Sciatic nerve (tissue), 2 donors: ENCODE measurements at regions not wholly inside any gene's neighbourhood (a gene's known extent, or its start where the extent isn't known, plus 50 kb on each side); places are given as distances from the start of the nearest gene placed in this dataset.

Experiments
- ATAC-seq: fragments of 200-7000 bp; cut with Tn5 transposase; one replicate; pipeline ENCODE4 v1.9.1; 2020; ENCODE audit warnings: mild to moderate bottlenecking, moderate library complexity
- DNase-seq: peaks from one replicate; pipeline ENCODE4 v3.0.0-alpha.2; 2020; ENCODE audit warnings: low spot score
- intact Hi-C: fragments of 100-400 bp; cut with DNase I; formaldehyde crosslinking; loops from one replicate; pipeline ENCODE4 v1.14.2; 2022
- donor health status: DM: no; HTN: no; CAD: no.
- donor health status: DM: no; HTN: no; CAD: no.

DNA sequence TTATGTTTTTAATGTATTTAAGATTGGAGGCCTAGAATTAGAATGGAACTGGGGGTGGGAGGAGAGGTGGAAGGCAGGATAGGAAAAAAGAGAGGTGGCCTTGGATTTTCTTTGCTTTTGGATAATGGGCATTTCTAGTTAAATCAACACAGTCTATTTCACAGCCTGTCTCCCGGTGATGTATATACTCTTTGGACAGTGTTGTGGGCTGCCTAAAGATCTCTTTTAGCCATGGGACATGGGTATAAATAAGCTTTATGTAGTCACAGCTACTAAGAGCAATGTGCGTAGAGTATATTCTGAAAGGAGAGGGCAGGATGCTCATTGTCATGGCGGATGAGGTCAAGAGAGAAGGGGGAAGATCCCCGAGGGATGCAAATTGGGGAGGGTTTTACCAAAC is 1084.4 kb upstream of the RBFOX1 start:
- ATAC-seq (no peak), DNase-seq (no peak)
- intact Hi-C loops: no loop called here

DNA sequence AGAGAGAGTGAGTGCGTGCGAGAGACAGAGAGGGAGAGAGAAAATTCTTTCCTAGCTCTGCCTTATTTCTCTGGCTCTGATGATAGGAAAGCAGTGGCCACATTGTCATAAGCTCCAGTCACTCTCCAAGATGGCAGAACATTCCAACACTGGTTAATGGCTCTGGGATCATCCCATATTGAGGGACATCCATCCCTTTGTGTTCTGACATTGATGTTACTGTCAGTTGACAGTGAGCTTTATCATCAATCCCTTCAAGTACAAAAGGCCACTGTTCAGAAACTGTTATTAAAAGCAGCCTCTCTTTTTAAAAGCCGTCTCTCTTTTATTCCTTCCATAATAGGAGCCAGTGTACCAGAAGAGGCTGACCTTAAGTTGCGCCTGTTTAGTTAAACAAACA is 1084.9 kb upstream of the RBFOX1 start:
- ATAC-seq (no peak), DNase-seq (no peak)
- intact Hi-C loops: no loop called here

- no peak for DNase-seq
- no peak for ATAC-seq
- intact Hi-C loops: no loop called here
Observed at GRCh38 chr16:6247150-6247549, 1085.5 kb upstream of the RBFOX1 start.

DNA sequence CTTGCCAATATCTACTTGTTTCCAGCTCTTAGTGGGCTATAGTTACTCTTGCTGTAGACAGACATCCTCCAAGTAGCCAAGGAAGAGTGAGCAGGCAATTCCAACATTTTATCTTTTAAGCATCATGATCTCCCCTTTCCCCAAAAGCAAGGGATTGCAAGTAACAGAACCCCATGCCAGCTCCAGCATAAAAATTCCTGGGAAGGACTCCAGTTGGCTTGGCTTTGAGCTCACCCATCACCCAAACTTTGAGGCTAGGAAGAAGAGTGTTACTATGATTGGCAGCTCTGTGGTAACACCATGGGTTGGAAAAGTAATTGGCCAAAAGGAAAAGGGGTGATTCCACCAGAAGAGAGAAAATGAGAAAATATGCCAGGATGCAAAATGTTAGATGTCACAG is 1086.4 kb upstream of the RBFOX1 start:
- DNase-seq (no peak), ATAC-seq (no peak)
- intact Hi-C loops: no loop called here

GRCh38 chr16:6232056-6232455 is 1100.6 kb upstream of the RBFOX1 start:
- ATAC-seq: no peak
- intact Hi-C loops: no loop called here
- no peak for DNase-seq

GRCh38 chr16:6231398-6231797 is 1101.2 kb upstream of the RBFOX1 start:
- ATAC-seq (no peak), DNase-seq (no peak)
- intact Hi-C loops: no loop called here

DNA sequence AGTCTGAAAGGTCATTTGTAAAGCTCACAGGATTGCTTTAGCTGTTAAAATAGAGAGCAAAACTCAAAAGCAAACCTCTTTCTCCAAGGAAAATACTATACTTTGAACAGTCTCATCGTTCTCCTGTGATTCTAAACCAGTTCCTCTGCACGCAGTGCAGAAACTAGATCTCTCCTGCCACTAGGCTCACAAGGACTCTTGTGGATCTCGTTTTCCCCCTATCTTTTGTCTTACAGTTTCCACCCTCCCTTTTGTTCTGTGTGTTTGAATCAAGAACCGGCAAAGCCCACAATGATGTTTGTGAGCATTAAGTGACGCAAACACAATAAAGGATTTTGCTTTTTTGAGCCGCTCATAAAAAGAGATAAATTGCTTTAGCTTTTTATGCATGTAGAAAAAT is 1103.5 kb upstream of the RBFOX1 start:
- intact Hi-C loops: no loop called here
- no peak for ATAC-seq
- no peak for DNase-seq

DNA sequence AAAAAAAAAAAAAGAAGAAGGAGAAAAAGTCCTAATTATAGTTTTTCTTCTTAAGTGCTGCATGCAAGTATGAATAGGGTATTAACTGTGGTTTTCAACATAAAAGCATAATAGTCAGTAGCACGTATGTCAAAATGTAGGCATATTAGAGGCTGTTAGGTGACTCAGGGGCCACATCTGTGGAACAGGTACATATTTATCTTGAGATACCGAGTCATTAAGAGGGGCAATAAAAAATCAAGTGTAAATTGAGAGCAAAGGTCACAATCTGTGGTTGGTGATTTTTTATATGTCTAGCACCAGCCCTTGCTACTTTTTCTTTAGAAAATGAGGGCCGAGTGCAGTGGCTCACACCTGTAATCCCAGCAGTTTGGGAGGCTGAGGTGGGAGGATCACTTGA is 1113.8 kb upstream of the RBFOX1 start:
- ATAC-seq: no peak
- no peak for DNase-seq
- intact Hi-C loops: no loop called here

DNA sequence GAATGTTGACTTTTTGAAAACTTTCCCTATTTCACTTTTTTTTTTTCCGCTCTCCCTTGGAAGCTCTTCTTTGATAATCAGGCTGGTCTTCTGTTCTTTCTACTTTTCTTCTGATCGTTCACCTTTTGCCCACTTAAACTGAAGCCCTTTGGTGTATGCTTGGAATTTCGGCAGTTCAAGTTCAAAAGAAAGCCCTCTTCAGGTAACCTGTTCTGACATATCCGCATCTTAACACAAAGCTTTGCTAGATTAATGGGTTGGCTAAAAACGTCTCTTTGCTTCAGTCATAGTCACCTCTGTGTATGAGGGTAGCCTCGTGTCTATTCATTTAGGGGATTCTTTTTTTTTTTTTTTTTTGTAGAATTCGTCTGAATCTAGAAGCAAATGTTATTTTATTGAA is 1115.8 kb upstream of the RBFOX1 start:
- no peak for DNase-seq
- no peak for ATAC-seq
- intact Hi-C loops: no loop called here

DNA sequence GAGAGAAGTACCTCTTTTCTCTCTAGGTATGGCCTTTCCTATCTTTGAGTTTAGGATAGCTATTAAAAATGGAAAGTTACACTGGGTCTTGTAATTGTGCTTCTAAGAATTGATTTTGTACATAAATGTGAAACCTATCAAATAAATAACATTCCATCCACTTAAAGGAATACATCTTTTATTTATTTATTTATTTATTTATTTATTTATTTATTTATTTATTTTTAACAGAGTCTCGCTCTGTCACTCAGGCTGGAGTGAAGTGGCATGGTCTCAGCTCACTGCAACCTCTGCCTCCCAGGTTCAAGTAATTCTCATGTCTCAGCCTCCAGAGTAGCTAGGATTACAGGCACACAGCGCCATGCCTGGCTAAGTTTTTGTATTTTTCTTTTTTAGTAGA is 1114.0 kb upstream of the EEF2KMT start:
- DNase-seq (no peak), ATAC-seq (no peak)
- intact Hi-C loops: no loop called here

- ATAC-seq (no peak), DNase-seq (no peak)
- intact Hi-C loops: no loop called here
Observed at GRCh38 chr16:6209355-6209930, 1111.8 kb upstream of the EEF2KMT start.

DNA sequence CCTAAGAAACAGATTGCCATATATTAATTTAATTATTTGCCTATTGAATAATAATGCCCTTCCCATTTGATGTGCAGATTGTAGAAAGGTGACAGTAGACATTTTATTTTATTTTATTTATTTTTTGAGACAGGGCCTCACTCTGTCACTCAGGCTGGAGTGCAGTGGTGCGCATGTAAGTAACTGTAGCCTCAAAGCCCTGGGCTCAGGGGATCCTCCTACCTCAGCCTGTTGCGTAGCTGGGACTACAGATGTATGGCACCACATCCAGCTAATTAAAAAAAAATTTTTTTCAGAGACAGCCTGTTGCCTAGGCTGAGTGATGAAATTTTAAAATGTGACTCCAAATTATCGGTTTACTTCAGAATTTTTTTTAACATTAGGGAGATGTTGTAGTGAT is 1110.0 kb upstream of the EEF2KMT start:
- intact Hi-C loops: no loop called here
- DNase-seq: no peak
- ATAC-seq: no peak

GRCh38 chr16:6207124-6207523 is 1109.5 kb upstream of the EEF2KMT start:
- DNase-seq (no peak), ATAC-seq (no peak)
- intact Hi-C loops: no loop called here

GRCh38 chr16:6206080-6206479 is 1108.5 kb upstream of the EEF2KMT start:
- DNase-seq (no peak), ATAC-seq (no peak)
- intact Hi-C loops: no loop called here

DNA sequence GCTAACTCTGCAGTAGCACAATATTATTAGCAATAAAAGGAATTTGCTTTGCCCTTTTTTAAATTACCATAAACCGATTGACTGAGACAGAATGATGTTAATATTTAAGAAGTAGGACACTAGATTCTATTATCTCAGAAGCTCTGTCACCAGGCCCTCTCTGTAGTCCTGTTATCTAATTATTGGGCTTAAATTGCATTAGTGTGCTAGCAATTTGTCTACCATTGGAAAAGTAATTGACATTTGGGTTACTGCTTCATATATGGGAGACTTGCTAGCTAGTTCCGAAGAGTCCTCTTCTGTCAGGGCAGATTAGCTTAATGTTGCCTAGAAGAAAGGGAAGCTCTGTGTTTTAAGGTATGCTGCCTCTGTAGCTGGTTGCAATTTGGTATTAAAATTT is 1107.3 kb upstream of the EEF2KMT start:
- ATAC-seq: no peak
- intact Hi-C loops: no loop called here
- no peak for DNase-seq

- intact Hi-C loops: no loop called here
- ATAC-seq: no peak
- DNase-seq: no peak
Observed at GRCh38 chr16:6200861-6201260, 1103.3 kb upstream of the EEF2KMT start.

- intact Hi-C loops: no loop called here
- ATAC-seq (no peak), DNase-seq (no peak)
Observed at GRCh38 chr16:6200271-6200670, 1102.7 kb upstream of the EEF2KMT start.

GRCh38 chr16:6195966-6196365 is 1098.4 kb upstream of the EEF2KMT start:
- DNase-seq: no peak
- intact Hi-C loops: no loop called here
- no peak for ATAC-seq

- no peak for DNase-seq
- intact Hi-C loops: no loop called here
- no peak for ATAC-seq
Observed at GRCh38 chr16:6193718-6194117, 1096.1 kb upstream of the EEF2KMT start.

DNA sequence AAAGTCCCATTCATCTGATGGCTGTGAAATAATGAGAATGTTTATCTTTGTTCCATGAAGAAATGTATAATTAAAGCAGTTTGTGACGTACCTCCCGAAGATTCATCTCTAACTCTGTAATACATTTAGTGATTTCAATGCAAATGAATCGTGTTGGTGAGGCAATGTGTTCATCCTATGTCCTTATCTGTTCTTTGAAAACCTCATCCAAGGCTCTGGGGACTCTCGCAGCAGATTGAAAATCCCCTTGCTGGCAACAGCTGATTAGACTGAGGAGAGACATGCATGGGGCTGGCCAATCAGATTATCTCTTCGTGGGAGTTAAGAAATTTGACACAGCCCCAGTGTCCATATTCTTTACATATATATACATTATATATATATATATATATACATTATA is 1095.4 kb upstream of the EEF2KMT start:
- intact Hi-C loops: no loop called here
- no peak for ATAC-seq

GRCh38 chr16:6192532-6192931 is 1094.9 kb upstream of the EEF2KMT start:
- DNase-seq (no peak), ATAC-seq (no peak)
- intact Hi-C loops: no loop called here

More for the DNA sequence above, 1095.4 kb upstream of the EEF2KMT start:
- no peak for DNase-seq

GRCh38 chr16:6190776-6191175 is 1093.2 kb upstream of the EEF2KMT start:
- no peak for ATAC-seq
- intact Hi-C loops: no loop called here
- DNase-seq: no peak
